ENCODE measurements at regions not wholly inside any gene's neighbourhood (a gene's known extent, or its start where the extent isn't known, plus 50 kb on each side); places are given as distances from the start of the nearest gene placed in this dataset.

- no peak overlapping the region for H3K27ac ChIP-seq
- no peak for TF ChIP-seq CTCF (conservative IDR thresholded peaks at IDR 0.05; ENCODE audit: low read depth, low read length)
- H3K27me3 ChIP-seq (ENCODE audit: insufficient read depth, low read depth), result no peaks in the 10 kb centered on the region
- no peaks in the 10 kb centered on the region for H3K79me2 ChIP-seq (ENCODE audit: insufficient read depth, low read depth)
- no peak overlapping the region for H3K4me2 ChIP-seq
- no peak overlapping the region for H3K4me3 ChIP-seq (IDR thresholded peaks at IDR 0.05; ENCODE audit: insufficient read depth, low read depth, low read length)
- no peaks in the 10 kb centered on the region for H4K20me1 ChIP-seq (ENCODE audit: insufficient read depth)
- H2AFZ ChIP-seq (ENCODE audit: low read depth), result no peak overlapping the region
- H3K4me1 ChIP-seq (ENCODE audit: low read depth, poor library complexity, severe bottlenecking), result no peaks in the 10 kb centered on the region
- no peaks in the 10 kb centered on the region for H3K36me3 ChIP-seq (ENCODE audit: insufficient read depth)
- H3K9ac ChIP-seq, result no peak overlapping the region
Observed at GRCh38 chr6:151681433-151682059, 125.9 kb upstream of the ESR1 start.

- H3K4me2 ChIP-seq, result no peak overlapping the region
- no peaks in the 10 kb centered on the region for H4K20me1 ChIP-seq (ENCODE audit: insufficient read depth)
- no peaks in the 10 kb centered on the region for H3K4me1 ChIP-seq (ENCODE audit: low read depth, poor library complexity, severe bottlenecking)
- TF ChIP-seq CTCF (conservative IDR thresholded peaks at IDR 0.05; ENCODE audit: low read depth, low read length), result no peak
- no peak overlapping the region for H3K27ac ChIP-seq
- H3K36me3 ChIP-seq (ENCODE audit: insufficient read depth), result no peaks in the 10 kb centered on the region
- no peaks in the 10 kb centered on the region for H3K27me3 ChIP-seq (ENCODE audit: insufficient read depth, low read depth)
- H2AFZ ChIP-seq (ENCODE audit: low read depth), result no peak overlapping the region
- no peaks in the 10 kb centered on the region for H3K79me2 ChIP-seq (ENCODE audit: insufficient read depth, low read depth)
- H3K9ac ChIP-seq, result no peak overlapping the region
- H3K4me3 ChIP-seq (IDR thresholded peaks at IDR 0.05; ENCODE audit: insufficient read depth, low read depth, low read length), result no peak overlapping the region
Observed at GRCh38 chr6:151682251-151682650, 125.2 kb upstream of the ESR1 start.

GRCh38 chr6:151682922-151683321, 124.6 kb upstream of the ESR1 start:
- Histone ChIP-seq H3K4me3 (IDR thresholded peaks at IDR 0.05; ENCODE audit: insufficient read depth, low read depth, low read length) (no peak overlapping the region), H3K4me2 (no peak overlapping the region), H3K27ac (no peak overlapping the region), H2AFZ (ENCODE audit: low read depth) (no peak overlapping the region), H3K9ac (no peak overlapping the region), H3K79me2 (ENCODE audit: insufficient read depth, low read depth) (no peaks in the 10 kb centered on the region), H3K27me3 (ENCODE audit: insufficient read depth, low read depth) (no peaks in the 10 kb centered on the region), H3K4me1 (ENCODE audit: low read depth, poor library complexity, severe bottlenecking) (no peaks in the 10 kb centered on the region), H3K36me3 (ENCODE audit: insufficient read depth) (no peaks in the 10 kb centered on the region), H4K20me1 (ENCODE audit: insufficient read depth) (no peaks in the 10 kb centered on the region)
- no peak for TF ChIP-seq CTCF (conservative IDR thresholded peaks at IDR 0.05; ENCODE audit: low read depth, low read length)

GRCh38 chr6:151683381-151683780, 124.1 kb upstream of the ESR1 start:
- TF ChIP-seq CTCF (conservative IDR thresholded peaks at IDR 0.05; ENCODE audit: low read depth, low read length), result no peak
- H3K79me2 ChIP-seq (ENCODE audit: insufficient read depth, low read depth), result no peaks in the 10 kb centered on the region
- H3K4me1 ChIP-seq (ENCODE audit: low read depth, poor library complexity, severe bottlenecking), result no peaks in the 10 kb centered on the region
- no peak overlapping the region for H3K4me3 ChIP-seq (IDR thresholded peaks at IDR 0.05; ENCODE audit: insufficient read depth, low read depth, low read length)
- no peak overlapping the region for H2AFZ ChIP-seq (ENCODE audit: low read depth)
- no peak overlapping the region for H3K27ac ChIP-seq
- H3K36me3 ChIP-seq (ENCODE audit: insufficient read depth), result no peaks in the 10 kb centered on the region
- no peak overlapping the region for H3K9ac ChIP-seq
- H4K20me1 ChIP-seq (ENCODE audit: insufficient read depth), result no peaks in the 10 kb centered on the region
- no peaks in the 10 kb centered on the region for H3K27me3 ChIP-seq (ENCODE audit: insufficient read depth, low read depth)
- no peak overlapping the region for H3K4me2 ChIP-seq
